ENCODE measurements at regions not wholly inside any gene's neighbourhood (a gene's known extent, or its start where the extent isn't known, plus 50 kb on each side); places are given as distances from the start of the nearest gene placed in this dataset.
A peak's percentile ranks its signal among the peaks of the same experiment; 100 is the strongest.

DNA sequence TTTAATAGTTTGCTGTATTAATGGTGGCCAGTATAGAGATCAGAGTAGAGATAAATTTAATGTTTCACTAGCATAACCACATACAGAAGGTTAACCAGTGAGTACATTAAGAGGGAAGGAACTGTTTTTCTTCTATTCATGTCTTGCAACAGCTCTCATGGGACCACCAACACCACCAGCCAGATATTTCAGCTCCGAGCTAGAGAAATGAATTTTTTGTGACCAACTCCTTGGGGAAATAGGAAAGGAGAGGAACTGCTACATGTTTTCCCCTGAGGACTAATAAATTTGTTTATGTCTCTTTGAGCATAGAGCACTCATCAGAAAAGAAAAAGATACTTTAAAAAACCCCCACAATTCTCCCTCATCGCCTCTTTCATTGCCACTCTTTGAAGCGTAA is 247.5 kb downstream of the MBNL1 start:
- no peak for DNase-seq

DNA sequence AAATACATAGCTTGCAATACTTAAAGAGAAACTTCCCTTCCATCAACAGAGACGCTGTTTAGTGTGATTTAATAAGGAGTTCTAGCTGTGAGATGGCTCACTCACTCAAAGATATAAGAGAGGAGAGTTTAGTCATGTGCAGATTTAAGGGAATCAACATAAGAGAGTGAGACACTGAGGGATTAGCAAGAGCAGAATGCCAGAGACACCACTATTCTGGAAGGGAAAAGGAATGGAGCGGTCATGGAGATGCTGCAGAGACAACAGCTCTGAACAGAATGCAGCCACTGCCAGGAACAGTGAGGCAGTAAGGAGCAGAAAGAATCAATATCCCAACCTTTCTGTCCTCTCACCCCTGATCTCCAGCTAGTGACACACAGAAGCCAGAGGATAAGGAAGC is 248.8 kb downstream of the MBNL1 start:
- no peak for DNase-seq

- DNase-seq, result no peak
These were observed 249.6 kb downstream of the MBNL1 start for GRCh38 chr3:152518346-152518745.

DNA sequence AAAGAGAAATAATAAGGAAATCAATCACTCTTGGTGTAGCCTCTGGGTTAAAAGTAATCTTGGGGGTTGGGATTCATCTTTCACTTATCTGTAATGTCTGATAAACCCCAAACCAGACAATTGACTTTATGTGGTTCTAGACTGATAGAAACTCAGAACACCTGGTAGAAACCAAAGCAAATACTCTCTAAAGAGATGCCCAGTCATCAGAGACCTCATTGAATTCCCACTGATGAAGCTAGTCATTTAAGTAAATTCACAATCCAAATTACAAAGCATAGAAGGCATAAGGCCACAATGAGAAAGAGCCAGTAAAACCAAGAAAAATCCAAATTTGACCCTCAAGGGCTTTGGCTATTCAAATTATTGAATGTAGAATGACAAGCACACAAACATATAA is 250.6 kb downstream of the MBNL1 start:
- no peak for DNase-seq

GRCh38 chr3:152522036-152522435 is 253.3 kb downstream of the MBNL1 start:
- no peak for DNase-seq

DNA sequence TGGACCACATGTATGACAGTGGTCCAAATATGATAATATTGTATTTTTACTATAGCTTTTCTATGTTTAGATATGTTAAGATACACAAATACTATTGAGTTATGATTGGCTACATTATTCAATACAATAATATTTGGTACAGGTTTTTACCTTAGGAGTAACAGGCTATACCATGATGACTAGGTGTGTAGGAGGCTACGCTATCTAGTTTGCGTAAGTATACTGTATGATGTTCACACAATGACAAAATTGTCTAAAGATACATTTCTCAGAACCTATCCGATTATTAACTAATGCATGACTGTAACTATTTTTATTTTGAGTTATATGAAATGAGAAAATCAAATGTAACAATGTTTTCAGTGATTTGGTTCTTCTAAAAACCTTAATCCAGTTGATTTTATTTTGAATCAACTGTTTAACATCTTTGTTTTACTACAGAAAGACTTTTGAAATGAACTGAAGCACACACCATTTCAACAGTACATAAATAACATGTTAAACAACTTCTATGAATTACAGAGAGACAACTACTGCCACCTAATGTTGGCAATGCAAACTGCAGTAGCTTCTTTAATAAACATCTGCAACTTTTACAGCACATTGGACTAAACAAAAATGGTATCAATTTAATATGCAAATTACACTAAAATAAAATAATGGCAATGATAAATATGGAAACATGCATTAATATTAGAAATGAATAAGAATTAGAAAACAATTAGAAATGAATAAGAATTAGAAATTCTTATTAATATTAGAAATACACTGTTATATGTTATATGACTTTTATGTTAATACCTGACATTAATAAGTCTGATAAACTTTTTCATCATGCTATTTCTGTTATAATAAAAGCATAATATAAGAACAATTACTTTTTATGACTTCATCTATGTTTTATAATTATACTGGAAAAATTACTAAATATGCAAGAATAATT is 255.7 kb downstream of the MBNL1 start:
- DNase-seq, result peak; percentile 55

DNA sequence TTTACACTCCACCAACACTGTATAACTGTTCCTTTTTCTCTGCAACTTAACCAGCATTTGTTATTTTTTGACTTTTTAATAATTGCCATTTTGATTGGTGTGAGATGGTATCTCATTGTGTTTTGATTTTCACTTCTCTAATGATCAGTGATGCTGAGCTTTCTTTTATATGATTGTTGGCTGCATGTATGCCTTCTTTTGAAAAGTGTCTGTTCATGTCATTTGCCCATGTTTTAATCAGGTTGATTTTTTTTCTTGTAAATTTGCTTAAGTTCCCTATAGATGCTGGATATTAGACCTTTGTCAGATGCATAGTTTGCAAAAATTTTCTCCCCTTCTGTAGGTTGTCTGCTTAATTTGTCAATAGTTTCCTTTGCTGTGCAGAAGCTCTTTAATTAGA is 263.0 kb downstream of the MBNL1 start:
- no peak for DNase-seq

- DNase-seq, result no peak
These were observed 269.8 kb downstream of the MBNL1 start for GRCh38 chr3:152538518-152538917.

- no peak for DNase-seq
These were observed 270.5 kb downstream of the MBNL1 start for GRCh38 chr3:152539191-152539764.

GRCh38 chr3:152540120-152540519 is 271.4 kb downstream of the MBNL1 start:
- no peak for DNase-seq

- no peak for DNase-seq
These were observed 278.4 kb downstream of the MBNL1 start for GRCh38 chr3:152547153-152547552.

DNA sequence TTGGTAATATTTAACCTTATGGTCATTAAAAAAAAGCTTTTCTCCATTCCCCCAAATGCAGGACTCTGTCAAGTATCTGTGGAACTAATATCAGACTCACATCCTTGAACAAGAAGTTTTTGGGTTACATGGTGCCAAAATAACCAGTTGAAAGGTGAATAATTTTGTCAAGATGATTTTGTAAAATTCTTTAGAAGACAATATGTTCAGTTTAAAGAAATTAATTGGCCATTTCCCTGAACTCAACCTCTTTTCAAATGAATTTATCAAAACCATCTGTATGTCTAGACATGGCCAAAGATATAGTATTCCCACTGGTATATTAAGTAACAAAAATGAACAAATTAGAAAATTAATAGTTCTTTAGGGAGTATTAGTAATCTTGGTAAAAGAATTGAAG is 280.5 kb downstream of the MBNL1 start:
- DNase-seq, result no peak

DNA sequence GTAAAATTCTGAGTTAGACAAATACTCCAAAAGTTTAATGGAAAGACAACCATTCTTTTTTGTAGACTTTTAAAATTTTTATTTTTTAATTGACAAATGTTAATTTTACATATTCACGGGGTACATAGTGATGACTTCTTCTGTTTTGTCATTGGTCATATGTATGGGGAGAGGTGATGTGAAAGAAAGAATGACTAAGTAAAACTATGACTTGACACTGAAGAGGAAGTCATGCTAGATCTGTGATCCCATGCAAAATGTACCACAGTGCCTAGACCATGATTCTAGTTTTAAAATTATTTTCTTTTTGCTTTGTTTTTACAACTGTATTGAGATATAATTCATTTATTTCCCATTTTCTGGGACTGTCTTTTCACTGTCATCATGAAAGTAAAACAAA is 281.6 kb downstream of the MBNL1 start:
- no peak for DNase-seq

GRCh38 chr3:152554980-152555379 is 280.0 kb upstream of the P2RY1 start:
- DNase-seq, result no peak

- no peak for DNase-seq
These were observed 279.2 kb upstream of the P2RY1 start for GRCh38 chr3:152555666-152556291.

DNA sequence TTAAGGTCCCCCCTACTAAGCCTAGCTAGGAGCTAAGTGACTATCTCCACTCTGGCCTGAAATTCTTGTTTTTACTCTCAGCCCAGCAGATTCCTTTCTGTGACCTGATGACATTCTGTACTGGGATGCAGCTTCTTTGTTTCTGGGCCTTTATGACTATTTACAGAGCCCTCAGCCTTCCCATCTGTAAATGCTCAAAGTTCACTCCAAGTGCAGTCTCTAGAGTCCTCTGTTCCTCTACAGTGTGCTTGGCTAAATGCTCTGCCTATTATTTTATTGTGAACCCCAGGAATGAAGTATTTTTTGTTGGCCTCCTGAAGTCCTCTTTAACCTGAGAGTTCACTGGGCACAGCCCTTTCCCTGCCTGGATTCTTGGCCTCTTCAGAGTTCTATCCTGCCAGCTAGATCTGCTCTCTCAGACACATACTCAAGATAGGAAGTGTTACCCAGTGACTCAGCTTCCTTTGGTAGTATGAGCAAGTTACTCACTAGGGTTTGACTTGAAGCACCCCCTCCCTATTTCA is 278.1 kb upstream of the P2RY1 start:
- no peak for DNase-seq

DNA sequence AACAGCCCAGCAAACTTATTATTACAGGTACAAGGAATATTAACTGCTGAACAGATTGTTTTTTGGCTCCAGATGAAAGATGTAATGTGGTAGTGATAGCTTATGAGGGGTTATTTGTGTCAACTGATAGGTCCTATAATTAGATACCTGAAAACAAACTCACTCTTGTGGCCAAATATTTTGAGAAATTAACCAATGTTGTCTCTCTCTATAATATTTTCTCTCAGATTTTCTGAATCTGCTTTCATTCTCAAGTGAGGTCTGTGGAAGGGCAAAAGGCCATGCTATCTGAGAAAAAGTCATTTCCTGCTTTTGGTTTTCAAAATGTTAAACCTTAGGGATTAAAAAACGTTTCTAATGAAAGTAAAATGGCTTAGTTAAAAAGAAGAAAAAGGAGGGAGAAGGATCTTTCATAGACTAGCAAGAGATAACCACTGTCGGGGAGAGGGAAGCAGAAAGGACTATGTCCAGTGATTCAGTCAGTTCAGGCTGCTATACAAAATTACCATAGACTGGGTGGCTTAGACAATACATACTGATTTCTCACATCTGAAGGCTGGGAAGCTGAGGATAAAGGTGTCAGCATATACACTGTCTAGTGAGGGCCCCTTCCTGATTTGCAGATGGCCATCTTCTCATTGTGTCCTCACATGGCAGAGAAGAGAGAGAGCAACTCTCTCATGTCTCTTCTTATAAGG is 277.5 kb upstream of the P2RY1 start:
- DNase-seq, result no peak

DNA sequence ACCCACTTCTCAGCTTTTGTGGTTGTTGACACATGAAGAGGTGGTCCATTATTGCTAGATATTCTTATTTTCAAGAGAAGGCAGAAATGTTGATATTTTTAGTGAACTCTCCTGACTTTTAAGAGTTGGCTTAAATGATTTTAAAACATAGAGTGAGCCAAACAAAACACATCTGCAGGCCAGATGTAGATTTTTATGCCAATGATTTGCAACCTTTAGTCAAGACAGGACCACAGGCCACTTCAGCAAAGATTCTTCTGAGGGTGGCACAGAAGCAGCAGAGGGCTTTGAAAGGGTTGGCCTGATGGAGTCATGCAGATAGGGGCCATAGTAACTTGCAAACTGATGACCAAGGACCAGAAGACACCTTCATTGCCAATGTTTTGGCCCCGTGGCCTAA is 276.5 kb upstream of the P2RY1 start:
- no peak for DNase-seq

DNA sequence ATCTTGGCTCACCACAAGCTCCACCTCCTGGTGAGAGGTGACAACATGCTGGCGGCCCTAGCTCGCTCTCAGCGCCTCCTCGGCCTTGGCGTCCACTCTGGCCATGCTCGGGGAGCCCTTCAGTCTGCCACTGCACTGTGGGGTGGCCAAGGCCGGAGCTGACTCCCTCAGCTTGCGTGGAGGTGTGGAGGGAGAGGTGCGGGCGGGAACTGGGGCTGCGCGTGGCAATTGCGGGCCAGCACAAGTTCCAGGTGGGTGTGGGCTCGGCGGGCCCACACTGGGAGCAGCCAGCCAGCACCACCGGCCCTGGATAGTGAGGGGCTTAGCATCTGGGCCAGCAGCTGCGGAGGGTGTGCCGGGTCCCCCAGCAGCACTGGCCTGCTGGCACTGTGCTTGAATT is 275.7 kb upstream of the P2RY1 start:
- no peak for DNase-seq

DNA sequence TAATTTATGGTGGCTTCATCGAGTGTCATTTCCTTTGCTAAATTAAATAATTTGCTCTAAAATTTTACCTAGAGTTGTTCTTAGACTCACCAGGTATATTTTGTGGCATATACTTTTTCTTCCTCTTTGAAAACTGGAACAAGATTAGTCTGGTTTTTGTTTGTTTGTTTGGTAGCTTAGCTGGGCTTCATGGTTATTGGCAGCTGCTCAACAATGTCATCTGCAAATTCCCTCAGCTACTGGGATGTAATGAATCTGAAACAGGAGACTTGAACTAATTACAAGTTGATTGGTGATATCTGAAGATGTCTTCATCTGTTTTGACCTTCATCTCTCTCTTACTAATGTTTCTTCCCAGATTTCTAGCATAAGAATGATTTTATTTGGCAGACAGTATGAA is 270.5 kb upstream of the P2RY1 start:
- DNase-seq, result no peak

DNA sequence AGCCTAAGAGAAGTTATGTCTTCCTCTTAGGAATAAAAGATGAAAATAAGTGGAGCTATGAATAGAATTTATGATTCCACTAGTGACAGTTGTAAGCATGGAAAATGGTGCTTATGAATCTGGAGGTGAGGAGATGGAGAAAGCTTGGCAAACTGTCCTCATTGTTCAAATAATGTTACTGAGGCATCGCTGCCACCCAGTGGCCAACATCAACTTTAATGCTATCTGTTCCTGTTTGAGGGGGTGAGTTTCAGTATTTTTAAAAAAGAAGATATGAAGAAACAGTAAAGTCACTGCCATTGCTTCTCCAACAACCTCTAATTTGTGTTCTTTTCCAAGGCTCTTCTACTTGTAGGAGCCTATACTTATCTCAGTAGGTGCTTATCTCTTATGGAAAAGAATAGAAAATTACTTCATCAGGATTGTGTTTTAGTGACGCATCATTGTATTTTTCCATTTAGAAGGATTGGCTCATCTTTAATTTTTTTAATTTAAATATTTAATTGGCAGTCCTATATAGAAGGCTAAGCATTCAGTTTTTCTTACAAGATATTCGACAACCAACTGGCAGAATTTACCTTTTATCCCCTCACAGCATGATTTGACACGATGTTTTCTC is 260.4 kb upstream of the P2RY1 start:
- DNase-seq, result peak; percentile 28

DNA sequence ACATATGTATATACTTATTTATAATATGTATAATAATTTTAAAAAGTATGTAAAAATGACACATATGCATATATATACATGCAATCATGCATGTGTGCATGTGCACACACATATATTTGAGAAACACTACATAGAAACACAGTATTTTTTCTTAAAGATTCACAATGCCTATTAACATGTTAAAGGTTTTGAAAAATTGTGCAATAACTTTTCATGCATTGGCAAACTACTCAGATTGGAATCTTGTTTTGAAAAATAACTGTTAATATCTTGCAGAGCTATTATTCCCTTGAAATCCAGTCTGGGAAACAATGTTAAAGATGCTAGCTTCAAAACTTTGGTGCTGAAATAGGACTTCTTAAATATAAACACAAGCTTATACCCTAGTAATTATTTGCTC is 256.2 kb upstream of the P2RY1 start:
- no peak for DNase-seq

- DNase-seq, result no peak
These were observed 253.0 kb upstream of the P2RY1 start for GRCh38 chr3:152581951-152582350.

Measured in CD4-positive, alpha-beta T cell treated with Interleukin-6 for 4 hours (primary cell).